ENCODE measurements at regions not wholly inside any gene's neighbourhood (a gene's known extent, or its start where the extent isn't known, plus 50 kb on each side); places are given as distances from the start of the nearest gene placed in this dataset.

GRCh38 chrX:124820738-124821137, 474.4 kb downstream of the SH2D1A start:
- DNase-seq (ENCODE audit: low spot score), result no peak
- no peak for FAIRE-seq

GRCh38 chrX:124827258-124827845, 481.0 kb downstream of the SH2D1A start:
- no peak for DNase-seq (ENCODE audit: low spot score)
- no peak for FAIRE-seq

GRCh38 chrX:124829930-124830329, 483.6 kb downstream of the SH2D1A start:
- DNase-seq (ENCODE audit: low spot score), result no peak
- no peak for FAIRE-seq

- DNase-seq (ENCODE audit: low spot score), result no peak
- no peak for FAIRE-seq
Observed at GRCh38 chrX:124836786-124837185, 482.9 kb upstream of the TEX13C start.

GRCh38 chrX:124842205-124842604, 477.5 kb upstream of the TEX13C start:
- FAIRE-seq, result no peak

GRCh38 chrX:124860736-124861135, 458.9 kb upstream of the TEX13C start:
- FAIRE-seq (no peak), DNase-seq (ENCODE audit: low spot score) (no peak)

More at GRCh38 chrX:124842205-124842604, 477.5 kb upstream of the TEX13C start:
- no peak for DNase-seq (ENCODE audit: low spot score)

GRCh38 chrX:124862301-124862700, 457.4 kb upstream of the TEX13C start:
- FAIRE-seq (no peak), DNase-seq (ENCODE audit: low spot score) (no peak)

- FAIRE-seq (no peak), DNase-seq (ENCODE audit: low spot score) (no peak)
Observed at GRCh38 chrX:124863303-124863702, 456.4 kb upstream of the TEX13C start.

- DNase-seq (ENCODE audit: low spot score) (no peak), FAIRE-seq (no peak)
Observed at GRCh38 chrX:124887572-124887971, 432.1 kb upstream of the TEX13C start.

GRCh38 chrX:124895947-124896346, 423.7 kb upstream of the TEX13C start:
- FAIRE-seq (no peak), DNase-seq (ENCODE audit: low spot score) (no peak)

- FAIRE-seq (no peak), DNase-seq (ENCODE audit: low spot score) (no peak)
Observed at GRCh38 chrX:124902953-124903352, 416.7 kb upstream of the TEX13C start.

GRCh38 chrX:124910611-124911010, 409.1 kb upstream of the TEX13C start:
- DNase-seq (ENCODE audit: low spot score) (no peak), FAIRE-seq (no peak)

- no peak for FAIRE-seq
Observed at GRCh38 chrX:124917011-124917410, 402.7 kb upstream of the TEX13C start.

GRCh38 chrX:124925681-124926080, 394.0 kb upstream of the TEX13C start:
- DNase-seq (ENCODE audit: low spot score) (no peak), FAIRE-seq (no peak)

More at GRCh38 chrX:124917011-124917410, 402.7 kb upstream of the TEX13C start:
- DNase-seq (ENCODE audit: low spot score), result no peak

GRCh38 chrX:124931241-124931640, 388.4 kb upstream of the TEX13C start:
- FAIRE-seq (no peak), DNase-seq (ENCODE audit: low spot score) (no peak)

- FAIRE-seq, result no peak
- no peak for DNase-seq (ENCODE audit: low spot score)
Observed at GRCh38 chrX:124931958-124932357, 387.7 kb upstream of the TEX13C start.

- no peak for DNase-seq (ENCODE audit: low spot score)
- no peak for FAIRE-seq
Observed at GRCh38 chrX:124938715-124939114, 381.0 kb upstream of the TEX13C start.

- no peak for DNase-seq (ENCODE audit: low spot score)
- FAIRE-seq, result no peak
Observed at GRCh38 chrX:124940531-124940930, 379.1 kb upstream of the TEX13C start.

- FAIRE-seq (no peak), DNase-seq (ENCODE audit: low spot score) (no peak)
Observed at GRCh38 chrX:124954402-124954801, 365.3 kb upstream of the TEX13C start.

- FAIRE-seq, result no peak
- DNase-seq (ENCODE audit: low spot score), result no peak
Observed at GRCh38 chrX:124960454-124960853, 359.2 kb upstream of the TEX13C start.

GRCh38 chrX:124963717-124964116, 356.0 kb upstream of the TEX13C start, which contains the start of gene TENM1:
TENM1 (minus strand) TSS chrX:124963817.
- no peak for FAIRE-seq
- DNase-seq (ENCODE audit: low spot score), result no peak

GRCh38 chrX:124975456-124975855, 344.2 kb upstream of the TEX13C start:
- no peak for FAIRE-seq
- no peak for DNase-seq (ENCODE audit: low spot score)

- FAIRE-seq (no peak), DNase-seq (ENCODE audit: low spot score) (no peak)
Observed at GRCh38 chrX:124981420-124981819, 338.3 kb upstream of the TEX13C start.

All from urothelium cell line (cell line).